ENCODE measurements at regions not wholly inside any gene's neighbourhood (a gene's known extent, or its start where the extent isn't known, plus 50 kb on each side); places are given as distances from the start of the nearest gene placed in this dataset.

- no peak for DNase-seq (ENCODE audit: low read depth in 2 of 2)
Measured at GRCh38 chr2:37837628-37838328, 87.3 kb upstream of the RMDN2 start.

DNA sequence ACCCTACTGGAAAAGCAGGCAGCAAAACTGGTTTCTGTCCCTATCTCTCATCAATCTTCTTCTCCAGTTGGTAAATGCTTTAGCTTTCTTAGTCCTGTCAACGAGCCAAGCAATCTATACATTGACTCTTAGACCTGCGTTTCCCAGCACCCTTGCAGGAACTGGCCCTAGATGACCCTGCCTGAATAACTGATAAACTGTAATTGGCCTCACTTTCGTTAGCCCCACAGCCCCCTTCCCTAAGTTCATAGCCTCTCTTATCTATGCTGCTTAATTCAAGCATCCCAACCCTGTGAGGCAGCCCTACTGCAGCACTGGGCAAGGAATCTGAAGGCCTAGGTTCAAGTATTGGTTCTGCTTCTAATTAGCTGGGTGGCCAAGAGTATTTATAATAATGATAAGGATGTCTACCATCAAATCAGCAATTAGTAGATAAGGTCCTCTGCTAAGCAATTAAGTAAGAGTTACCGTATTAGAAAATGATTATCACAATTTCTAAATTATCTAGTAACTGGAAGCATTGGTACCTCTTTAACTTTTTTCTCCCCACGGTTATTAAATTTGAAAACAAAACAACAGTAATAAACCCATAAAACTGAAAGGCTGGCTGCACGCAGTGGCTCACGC, 86.4 kb upstream of the RMDN2 start:
- DNase-seq (ENCODE audit: low read depth in 2 of 2): no peak

DNA sequence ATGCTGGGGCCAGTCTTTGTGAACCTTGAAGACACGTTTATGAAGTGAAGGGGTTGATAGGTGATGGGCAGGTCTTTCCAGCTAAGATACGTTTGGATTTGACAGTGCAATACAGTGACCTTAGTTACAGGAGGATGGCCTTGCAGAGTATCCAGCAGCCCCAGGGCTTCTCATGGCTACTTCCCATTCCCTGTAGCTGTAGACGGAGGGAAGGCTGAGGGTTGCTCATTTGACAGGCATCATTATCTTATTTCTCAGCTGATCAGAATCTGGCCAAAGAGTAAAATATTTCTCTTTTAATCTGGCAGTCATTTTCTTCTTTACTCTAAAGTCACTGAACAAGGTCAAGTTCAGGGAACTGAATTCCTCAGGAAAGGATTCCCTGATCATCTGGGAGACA, 85.1 kb upstream of the RMDN2 start:
- DNase-seq (ENCODE audit: low read depth in 2 of 2): no peak

GRCh38 chr2:37842732-37843440, 82.2 kb upstream of the RMDN2 start:
- no peak for DNase-seq (ENCODE audit: low read depth in 2 of 2)

GRCh38 chr2:37843556-37843955, 81.5 kb upstream of the RMDN2 start:
- DNase-seq (ENCODE audit: low read depth in 2 of 2): no peak

DNA sequence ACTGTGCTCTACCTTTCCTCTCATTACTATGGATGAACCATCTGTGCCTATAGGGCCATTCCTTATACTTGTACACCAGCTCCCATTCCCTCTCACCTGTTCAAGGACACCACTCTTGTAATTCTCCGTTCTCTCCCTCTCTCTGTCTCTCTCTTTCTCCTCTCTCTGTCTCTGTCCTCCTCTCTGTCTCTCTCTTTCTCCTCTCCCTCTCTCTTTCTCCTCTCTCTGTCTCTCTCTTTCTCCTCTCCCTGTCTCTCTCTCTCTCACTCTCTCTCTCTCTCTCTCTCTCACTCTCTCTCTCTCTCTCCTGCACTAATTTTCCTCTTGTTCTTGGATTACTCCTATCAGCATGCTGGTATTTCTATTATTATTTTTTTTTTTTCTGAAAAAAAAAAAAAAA, 78.9 kb upstream of the RMDN2 start:
- DNase-seq (ENCODE audit: low read depth in 2 of 2): no peak

DNA sequence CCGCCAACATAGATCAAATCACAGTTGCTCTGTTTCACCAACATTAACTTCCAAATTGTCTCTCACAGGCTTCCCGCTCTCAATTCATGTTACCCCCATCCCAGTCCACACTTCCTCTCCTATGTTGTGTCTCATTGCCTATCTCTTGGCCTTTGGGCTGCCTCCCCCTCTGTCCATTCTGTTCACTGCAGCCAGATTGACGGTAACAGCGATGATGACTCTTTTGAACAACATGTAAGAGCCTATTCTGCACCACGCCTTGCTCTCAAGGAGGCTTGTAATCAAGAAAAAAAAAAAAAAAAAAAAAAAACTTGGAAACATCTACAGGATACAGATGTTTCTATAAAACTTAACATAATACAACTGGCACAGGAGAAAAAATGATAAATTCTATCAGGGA, 77.3 kb upstream of the RMDN2 start:
- no peak for DNase-seq (ENCODE audit: low read depth in 2 of 2)

DNA sequence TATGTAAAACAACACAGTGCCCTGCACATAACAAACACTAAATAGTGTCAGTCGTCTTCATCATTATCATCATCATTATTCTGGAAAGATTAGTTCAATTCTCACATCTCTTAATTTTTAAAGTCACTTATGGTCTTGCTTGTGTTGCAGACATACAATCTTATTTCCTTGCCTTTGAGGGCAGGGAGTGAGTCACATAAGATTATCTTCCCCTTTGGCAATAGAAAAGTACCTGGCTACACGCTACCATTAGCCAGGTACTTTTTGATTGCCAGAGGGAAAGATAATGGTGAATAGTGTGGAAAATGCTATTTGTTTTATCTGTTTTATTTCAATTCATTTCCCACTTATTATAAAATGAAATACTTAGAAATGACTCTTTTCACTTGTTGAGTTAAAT, 76.6 kb upstream of the RMDN2 start:
- DNase-seq (ENCODE audit: low read depth in 2 of 2): no peak

GRCh38 chr2:37849911-37850310, 75.2 kb upstream of the RMDN2 start:
- DNase-seq (ENCODE audit: low read depth in 2 of 2): no peak

DNA sequence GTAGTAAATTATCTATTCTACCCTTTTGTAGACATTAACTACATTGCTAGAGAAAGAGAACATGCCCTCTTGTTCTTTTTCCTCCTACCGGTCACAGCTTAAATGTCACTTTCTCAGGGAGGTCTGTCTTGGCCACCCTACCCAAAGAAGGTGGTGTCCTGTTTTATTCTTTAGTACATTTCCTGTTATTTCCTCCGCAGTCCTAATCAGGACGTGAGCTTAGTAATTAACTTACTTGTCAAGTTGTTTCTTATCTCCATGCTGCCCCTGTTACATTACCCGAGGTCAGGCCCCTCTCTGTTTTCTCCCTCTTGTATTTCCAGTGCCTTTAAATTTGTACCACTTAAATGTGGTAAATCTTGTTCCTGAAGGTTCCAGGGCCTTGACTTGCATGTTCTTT, 73.7 kb upstream of the RMDN2 start:
- peak; percentile 13 to 50 for DNase-seq (ENCODE audit: low read depth in 2 of 2)

DNA sequence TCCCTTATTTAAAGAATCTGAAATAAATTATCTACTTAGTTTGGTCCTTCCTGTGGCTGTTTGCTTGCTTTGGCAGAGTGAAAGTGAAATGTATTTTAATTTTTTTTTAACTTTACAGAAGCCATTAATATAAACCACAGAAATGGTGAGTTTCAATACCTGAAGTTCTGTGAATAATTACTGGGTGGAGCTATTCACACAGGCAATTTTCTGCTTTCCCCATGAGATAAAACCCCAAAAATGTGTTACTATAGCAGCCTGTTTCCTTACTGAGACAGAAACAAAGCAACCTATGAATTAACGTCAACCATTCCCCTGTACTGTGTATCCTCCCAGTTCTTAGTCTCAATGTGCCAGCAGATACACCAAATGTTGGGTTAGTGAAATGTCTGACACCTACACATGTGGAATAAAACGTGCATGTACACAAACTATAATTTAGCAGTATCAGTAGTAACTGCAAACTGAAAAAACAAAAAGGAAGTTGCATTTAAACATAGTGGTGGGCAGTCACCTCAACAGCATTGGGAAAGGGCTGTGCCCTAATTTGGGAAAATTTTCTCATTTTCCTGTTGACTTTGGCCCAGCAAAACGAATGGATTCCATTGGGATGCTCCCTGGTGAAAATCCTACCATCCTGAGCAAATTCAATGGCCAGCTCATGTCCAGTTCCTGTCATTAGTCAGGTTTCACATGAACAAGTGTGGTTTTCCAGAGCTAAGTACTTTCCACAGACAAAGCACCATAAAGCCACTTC, 73.1 kb upstream of the RMDN2 start:
- DNase-seq (ENCODE audit: low read depth in 2 of 2): peak; percentile 26 to 94

- DNase-seq (ENCODE audit: low read depth in 2 of 2): no peak
Measured at GRCh38 chr2:37852585-37853014, 72.5 kb upstream of the RMDN2 start.

DNA sequence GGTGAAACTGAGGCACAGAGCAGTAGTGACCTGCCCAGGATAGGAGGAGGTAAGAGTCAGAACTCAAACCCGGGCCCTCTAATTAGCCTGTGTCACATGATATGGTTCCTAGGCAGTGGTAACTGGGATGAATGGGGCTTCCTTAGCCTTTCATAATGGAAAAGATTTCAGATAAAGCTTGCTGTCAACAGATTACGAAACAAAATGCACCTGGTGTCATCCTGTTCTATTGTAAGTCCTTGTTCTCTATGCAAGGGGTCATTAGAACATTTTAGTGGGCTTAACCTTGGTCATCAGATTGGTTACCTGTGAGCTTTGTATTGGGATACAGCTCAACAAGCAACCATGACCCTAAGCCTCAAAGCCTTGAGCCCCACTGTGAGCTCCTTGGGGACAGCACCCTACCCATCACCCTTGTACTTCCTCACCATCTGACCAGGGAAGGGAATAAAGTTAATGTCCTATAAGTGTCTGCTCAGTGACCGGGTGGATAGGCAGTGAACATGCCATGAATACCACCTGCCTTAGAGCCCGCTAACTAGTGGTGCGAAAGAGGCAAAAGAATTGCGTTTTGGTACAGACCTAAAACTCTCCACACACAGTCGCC, 70.3 kb upstream of the RMDN2 start:
- peak in 1 of 2 donors; percentile 84 for DNase-seq (ENCODE audit: low read depth in 2 of 2)

GRCh38 chr2:37855283-37856041, 69.6 kb upstream of the RMDN2 start:
- peak; percentile 62 to 77 for DNase-seq (ENCODE audit: low read depth in 2 of 2)

DNA sequence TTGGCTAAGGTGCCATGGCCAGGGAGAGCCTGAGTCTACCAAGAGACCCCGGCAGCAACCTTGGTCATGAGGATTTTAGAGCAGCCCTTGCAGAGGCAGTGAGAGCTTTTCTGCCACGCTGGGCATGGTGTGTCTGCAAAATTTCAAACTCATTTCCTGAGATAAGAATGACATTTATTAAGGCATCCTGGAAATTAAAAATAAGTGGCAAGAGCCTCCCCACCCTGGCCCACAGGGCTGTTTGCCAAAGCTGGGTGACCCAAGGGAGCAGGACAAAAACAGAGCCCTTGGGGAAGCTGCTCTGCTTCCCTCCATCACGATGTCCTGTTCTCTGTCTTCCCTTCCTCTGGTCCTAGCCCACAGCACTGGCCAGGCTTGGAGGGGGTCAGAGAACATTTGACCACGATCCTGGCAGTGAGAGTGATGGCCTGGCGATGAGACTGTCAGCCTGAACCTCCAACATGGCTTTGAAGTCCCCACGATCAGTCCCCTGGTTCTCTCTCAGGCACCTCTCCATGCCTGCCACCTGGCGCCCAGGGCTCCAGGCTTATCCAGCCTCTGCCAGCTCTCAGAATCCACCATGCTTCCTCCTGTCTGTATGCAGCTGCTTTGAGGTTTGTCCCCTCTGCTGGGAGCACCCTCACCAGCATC, 68.9 kb upstream of the RMDN2 start:
- peak in 1 of 2 donors; percentile 33 for DNase-seq (ENCODE audit: low read depth in 2 of 2)

- peak in 1 of 2 donors; percentile 71 for DNase-seq (ENCODE audit: low read depth in 2 of 2)
Measured at GRCh38 chr2:37857575-37858399, 67.3 kb upstream of the RMDN2 start.

DNA sequence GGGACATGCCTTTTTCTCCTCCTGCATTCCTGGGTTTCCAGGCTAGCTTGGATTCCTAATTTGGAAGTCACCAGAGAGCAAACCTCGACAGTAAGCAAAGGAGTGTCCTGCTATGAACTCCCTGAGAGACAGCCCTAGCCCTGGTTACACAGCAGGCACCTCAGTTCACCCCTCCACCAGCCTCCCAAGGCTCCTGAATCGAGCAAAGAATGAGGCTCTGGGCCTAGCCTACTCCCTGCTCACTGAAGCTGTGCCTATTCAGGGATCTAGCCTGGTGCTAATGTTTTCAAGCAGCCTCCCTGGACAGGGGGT, 66.7 kb upstream of the RMDN2 start:
- no peak for DNase-seq (ENCODE audit: low read depth in 2 of 2)

DNA sequence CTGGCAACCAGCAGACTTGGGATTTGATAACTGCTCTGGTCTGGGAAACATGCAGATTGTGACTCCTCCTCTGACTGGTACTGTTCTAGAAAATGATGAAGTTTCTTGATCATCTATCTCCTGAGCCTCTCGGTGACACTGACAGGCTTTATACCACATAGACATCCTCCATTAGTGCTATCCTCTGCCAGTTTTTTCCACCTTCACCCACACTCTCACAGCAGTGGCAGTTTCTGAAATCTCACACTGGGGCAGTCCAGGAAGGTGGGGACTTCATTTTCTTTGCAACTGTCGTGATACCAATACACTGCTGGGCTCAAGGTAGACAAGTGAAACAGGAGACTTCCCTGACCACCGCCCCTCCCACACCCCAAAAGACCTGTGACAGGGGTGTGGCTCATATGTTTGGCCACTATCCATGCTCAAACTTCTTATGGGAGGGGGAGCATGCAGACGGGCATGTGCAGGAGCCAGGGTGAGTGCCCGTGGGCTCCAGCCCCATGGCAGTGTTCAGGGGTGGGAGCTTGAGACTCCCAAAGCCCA, 66.3 kb upstream of the RMDN2 start:
- no peak for DNase-seq (ENCODE audit: low read depth in 2 of 2)

DNA sequence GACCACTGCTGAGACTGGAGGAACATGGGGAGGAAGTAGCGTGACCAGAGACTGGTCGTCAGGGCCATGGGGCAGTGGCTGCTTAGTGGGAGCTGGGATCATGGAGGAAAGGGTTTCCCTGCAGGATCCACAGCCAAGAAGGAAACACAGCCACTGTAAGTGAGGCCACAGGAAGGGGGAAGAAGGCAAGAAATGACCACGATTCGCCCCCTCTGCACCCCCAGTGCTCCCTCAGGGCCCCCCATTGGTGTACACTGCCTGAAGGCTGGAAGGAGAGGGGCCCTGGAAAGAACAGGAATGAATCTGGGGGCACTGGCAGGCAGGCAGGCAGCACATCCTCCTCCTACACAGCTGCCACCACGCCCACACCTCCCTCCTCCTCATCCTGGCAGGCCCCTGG, 62.5 kb upstream of the RMDN2 start:
- DNase-seq (ENCODE audit: low read depth in 2 of 2): no peak

Measured in lung microvascular endothelial cell (primary cell).